ENCODE measurements at regions not wholly inside any gene's neighbourhood (a gene's known extent, or its start where the extent isn't known, plus 50 kb on each side); places are given as distances from the start of the nearest gene placed in this dataset.

DNA sequence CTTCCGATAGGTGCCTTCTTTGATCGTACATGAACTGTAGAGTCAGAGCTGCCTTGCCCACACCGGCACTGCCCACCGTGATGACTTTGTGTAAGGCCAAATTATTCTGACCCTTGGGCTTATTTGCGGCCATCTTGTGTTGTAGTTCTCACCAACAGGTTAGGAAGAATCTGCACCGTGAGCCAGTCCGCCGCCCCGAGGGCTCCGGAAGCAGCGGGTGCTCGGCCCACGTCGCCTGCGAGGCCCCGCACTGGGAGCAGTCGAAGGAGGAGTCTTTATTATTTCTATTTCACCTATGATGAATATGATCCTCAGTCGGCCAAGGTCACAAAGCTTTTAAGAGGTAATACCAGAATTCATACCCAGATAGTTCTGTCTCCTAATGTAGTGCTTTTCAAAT lies 70.6 kb upstream of the SYT1 start:
- no peak overlapping the region for H3K27ac ChIP-seq
- peak overlapping the region; percentile 11 to 13 for H3K4me3 ChIP-seq
- H3K36me3 ChIP-seq (ENCODE audit: low read depth, missing control alignments): no peaks in the 10 kb centered on the region
- intact Hi-C loops (cut with DNase I; ENCODE audit: low total_unique reads): no loop called here
- no peak for TF ChIP-seq POLR2A (IDR thresholded peaks at IDR 0.05)
- no peak for TF ChIP-seq CTCF (IDR thresholded peaks at IDR 0.05)
- 73 to 84% methylated on average over 17 to 18 of the region's 18 CpGs for WGBS, 2 donors
- H3K27me3 ChIP-seq: no peaks in the 10 kb centered on the region
- peak; percentile 30 for DNase-seq
- no peaks in the 10 kb centered on the region for H3K9me3 ChIP-seq
- no peaks in the 10 kb centered on the region for H3K4me1 ChIP-seq

- Histone ChIP-seq H3K36me3 (ENCODE audit: low read depth, missing control alignments) (no peaks in the 10 kb centered on the region), H3K9me3 (no peaks in the 10 kb centered on the region), H3K4me3 (no peak overlapping the region), H3K27me3 (no peaks in the 10 kb centered on the region), H3K27ac (no peak overlapping the region), H3K4me1 (no peaks in the 10 kb centered on the region)
- intact Hi-C loops (cut with DNase I; ENCODE audit: low total_unique reads): no loop called here
- DNase-seq: no peak
- TF ChIP-seq POLR2A (IDR thresholded peaks at IDR 0.05): no peak
- no peak for TF ChIP-seq CTCF (IDR thresholded peaks at IDR 0.05)
Measured at GRCh38 chr12:78795934-78796445, 68.6 kb upstream of the SYT1 start.

DNA sequence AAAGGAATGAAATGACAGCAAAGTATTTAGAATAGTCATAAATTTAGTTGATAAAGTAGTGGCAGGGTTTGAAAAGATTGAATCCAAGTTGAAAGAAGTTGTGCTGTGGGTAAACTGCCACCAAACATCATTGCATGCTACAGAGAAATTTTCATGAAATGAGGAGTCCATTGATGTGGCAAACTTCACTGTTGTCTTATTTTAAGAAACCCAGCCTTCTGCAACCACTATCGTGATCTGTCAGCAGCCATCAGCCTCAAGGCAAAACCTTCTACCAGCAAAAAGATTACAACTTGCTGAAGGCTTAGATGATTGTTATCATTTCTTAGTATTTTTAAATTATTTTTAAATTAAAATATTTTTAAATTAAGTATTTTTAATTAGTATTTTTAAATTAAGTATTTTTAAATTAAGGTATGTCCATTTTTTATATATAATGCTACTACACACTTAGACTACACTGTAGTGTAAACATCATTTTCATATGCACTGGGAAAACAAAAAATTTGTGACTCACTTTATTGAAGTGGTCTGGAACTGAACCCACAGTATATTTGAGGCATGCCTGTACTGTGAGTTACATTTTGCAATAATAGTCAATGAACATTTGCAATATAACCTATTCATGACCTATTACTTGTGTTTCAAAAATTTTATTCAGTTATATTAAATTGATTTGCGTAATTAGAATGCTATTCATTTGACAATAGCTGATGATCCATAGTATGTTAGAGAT lies 67.2 kb upstream of the SYT1 start:
- no peaks in the 10 kb centered on the region for H3K9me3 ChIP-seq
- no peak overlapping the region for H3K4me3 ChIP-seq
- 90 to 98% methylated on average over 2 of the region's 2 CpGs for WGBS, 2 donors
- no peaks in the 10 kb centered on the region for H3K27me3 ChIP-seq
- no peak for TF ChIP-seq CTCF (IDR thresholded peaks at IDR 0.05)
- no peak for TF ChIP-seq POLR2A (IDR thresholded peaks at IDR 0.05)
- DNase-seq: no peak
- intact Hi-C loops (cut with DNase I; ENCODE audit: low total_unique reads): no loop called here
- no peak overlapping the region for H3K27ac ChIP-seq
- no peaks in the 10 kb centered on the region for H3K4me1 ChIP-seq
- H3K36me3 ChIP-seq (ENCODE audit: low read depth, missing control alignments): no peaks in the 10 kb centered on the region

DNA sequence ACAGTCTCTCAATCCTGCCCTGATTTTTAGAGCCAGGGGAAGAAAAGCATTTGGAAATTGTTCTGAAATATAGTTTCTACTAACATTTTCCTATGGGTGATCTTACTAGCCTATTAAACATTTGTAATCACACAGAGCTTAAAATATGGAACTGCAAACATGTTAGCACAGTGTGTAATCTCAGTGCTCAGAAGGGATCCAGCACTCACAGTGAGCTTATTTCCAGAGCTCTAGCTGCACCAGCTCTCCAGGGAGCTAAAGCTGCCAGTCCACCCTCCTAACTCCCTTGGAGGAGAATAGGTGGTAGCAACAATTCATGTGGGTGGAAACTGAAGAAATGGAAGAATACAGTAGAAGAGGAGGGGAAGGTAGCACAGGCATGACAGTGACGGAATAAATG lies 64.9 kb upstream of the SYT1 start:
- DNase-seq: no peak
- intact Hi-C loops (cut with DNase I; ENCODE audit: low total_unique reads): no loop called here
- H3K36me3 ChIP-seq (ENCODE audit: low read depth, missing control alignments): no peaks in the 10 kb centered on the region
- H3K27ac ChIP-seq: no peak overlapping the region
- WGBS, 2 donors: 74 to 92% methylated on average over 1 of the region's 1 CpG
- no peaks in the 10 kb centered on the region for H3K4me1 ChIP-seq
- no peaks in the 10 kb centered on the region for H3K9me3 ChIP-seq
- no peak overlapping the region for H3K4me3 ChIP-seq
- no peaks in the 10 kb centered on the region for H3K27me3 ChIP-seq
- TF ChIP-seq POLR2A (IDR thresholded peaks at IDR 0.05): no peak
- no peak for TF ChIP-seq CTCF (IDR thresholded peaks at IDR 0.05)

- no peak for TF ChIP-seq POLR2A (IDR thresholded peaks at IDR 0.05)
- no peak for TF ChIP-seq CTCF (IDR thresholded peaks at IDR 0.05)
- Histone ChIP-seq H3K4me1 (no peaks in the 10 kb centered on the region), H3K36me3 (ENCODE audit: low read depth, missing control alignments) (no peaks in the 10 kb centered on the region), H3K27ac (no peak overlapping the region), H3K27me3 (no peaks in the 10 kb centered on the region), H3K4me3 (no peak overlapping the region), H3K9me3 (no peaks in the 10 kb centered on the region)
- 77 to 80% methylated on average over 3 of the region's 3 CpGs for WGBS, 2 donors
- intact Hi-C loops (cut with DNase I; ENCODE audit: low total_unique reads): no loop called here
- DNase-seq: no peak
Measured at GRCh38 chr12:78802593-78802992, 62.0 kb upstream of the SYT1 start.
